HepG2 (cell line): ENCODE measurements at regions not wholly inside any gene's neighbourhood (a gene's known extent, or its start where the extent isn't known, plus 50 kb on each side); places are given as distances from the start of the nearest gene placed in this dataset.

Source experiments
- FOXA3 ChIP-seq: IDR thresholded peaks from 2 replicates; pipeline ENCODE4 v1.6.1; 2016; ENCODE audit warnings: missing genetic modification reagents, missing compliant biosample characterization
- HNF4G ChIP-seq, 2 experiments: sonication (generic) in 1 of 2; formaldehyde crosslinking in 1 of 2; IDR thresholded peaks; 2 replicates each; pipeline versions ENCODE4 v1.4.0 to v1.6.1; 2011 to 2020; ENCODE audit warnings: borderline replicate concordance in 2 of 2, low read depth in 2 of 2, mild to moderate bottlenecking in 2 of 2, low read length in 1 of 2, missing genetic modification reagents in 1 of 2, moderate library complexity in 1 of 2
- MTA3 ChIP-seq: sonication (generic); formaldehyde crosslinking; IDR thresholded peaks from 2 replicates; pipeline ENCODE4 v1.4.0; 2020; ENCODE audit warnings: missing genetic modification reagents
- TEAD2 ChIP-seq: sonication (generic); formaldehyde crosslinking; IDR thresholded peaks from 2 replicates; pipeline ENCODE4 v1.9.0; 2021; ENCODE audit warnings: missing genetic modification reagents
- TIGD3 ChIP-seq: sonication (generic); formaldehyde crosslinking; IDR thresholded peaks from 2 replicates; pipeline ENCODE4 v1.5.1; 2020; ENCODE audit warnings: mild to moderate bottlenecking, missing genetic modification reagents, borderline replicate concordance
- TP53 ChIP-seq: sonication (generic); formaldehyde crosslinking; conservative IDR thresholded peaks from 2 replicates; pipeline ENCODE4 v1.4.0; 2020; ENCODE audit warnings: missing genetic modification reagents
- ZBTB10 ChIP-seq: sonication (generic); formaldehyde crosslinking; IDR thresholded peaks from 2 replicates; pipeline ENCODE4 v1.4.0; 2020; ENCODE audit warnings: missing genetic modification reagents, borderline replicate concordance
- ZNF337 ChIP-seq: sonication (generic); formaldehyde crosslinking; IDR thresholded peaks from 2 replicates; pipeline ENCODE4 v1.5.1; 2020; ENCODE audit warnings: missing genetic modification reagents, low read depth, mild to moderate bottlenecking, borderline replicate concordance
- ZNF432 ChIP-seq: sonication (generic); formaldehyde crosslinking; IDR thresholded peaks from 2 replicates; pipeline ENCODE4 v1.5.0; 2020; ENCODE audit warnings: missing genetic modification reagents, mild to moderate bottlenecking, borderline replicate concordance
- ZNF503 ChIP-seq: sonication (generic); formaldehyde crosslinking; IDR thresholded peaks from 2 replicates; pipeline ENCODE4 v1.4.0; 2020; ENCODE audit warnings: missing genetic modification reagents
- ZNF703 ChIP-seq: sonication (generic); formaldehyde crosslinking; IDR thresholded peaks from 2 replicates; pipeline ENCODE4 v1.5.1; 2020; ENCODE audit warnings: missing genetic modification reagents, mild to moderate bottlenecking, moderate library complexity, borderline replicate concordance
- ZSCAN30 ChIP-seq: sonication (generic); formaldehyde crosslinking; IDR thresholded peaks from 2 replicates; pipeline ENCODE4 v1.5.0; 2020; ENCODE audit warnings: mild to moderate bottlenecking, missing genetic modification reagents
- TF ChIP-seq, protein P1 (sequence below): sonication (generic); formaldehyde crosslinking; IDR thresholded peaks from 2 replicates; pipeline ENCODE4 v1.4.0; 2020; ENCODE audit warnings: mild to moderate bottlenecking, missing genetic modification reagents
- TF ChIP-seq, protein P2 (sequence below): sonication (generic); formaldehyde crosslinking; IDR thresholded peaks from 2 replicates; pipeline ENCODE4 v1.8.1; 2022; ENCODE audit warnings: mild to moderate bottlenecking, missing genetic modification reagents

DNA sequence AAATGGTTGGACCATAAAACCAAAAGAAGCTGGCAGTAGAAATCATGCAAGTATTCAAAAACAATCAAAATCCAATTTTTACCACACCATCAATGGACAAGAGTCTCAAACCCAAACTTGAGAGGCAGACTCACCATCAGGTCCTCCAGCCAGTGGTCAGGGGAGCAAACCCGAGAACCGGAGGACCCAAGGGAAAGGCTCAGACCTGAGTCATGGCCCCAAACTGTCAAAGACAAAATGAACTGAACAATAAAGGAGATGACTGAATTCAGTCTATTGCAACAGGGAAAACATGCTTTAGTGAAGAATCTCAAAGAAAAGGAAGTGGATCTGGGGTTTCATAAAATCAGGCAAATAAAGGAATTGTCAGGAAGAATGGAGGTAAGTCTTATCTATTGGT lies 150.7 kb upstream of the MGAT5 start (continued):
- TF ChIP-seq, protein P1, sequence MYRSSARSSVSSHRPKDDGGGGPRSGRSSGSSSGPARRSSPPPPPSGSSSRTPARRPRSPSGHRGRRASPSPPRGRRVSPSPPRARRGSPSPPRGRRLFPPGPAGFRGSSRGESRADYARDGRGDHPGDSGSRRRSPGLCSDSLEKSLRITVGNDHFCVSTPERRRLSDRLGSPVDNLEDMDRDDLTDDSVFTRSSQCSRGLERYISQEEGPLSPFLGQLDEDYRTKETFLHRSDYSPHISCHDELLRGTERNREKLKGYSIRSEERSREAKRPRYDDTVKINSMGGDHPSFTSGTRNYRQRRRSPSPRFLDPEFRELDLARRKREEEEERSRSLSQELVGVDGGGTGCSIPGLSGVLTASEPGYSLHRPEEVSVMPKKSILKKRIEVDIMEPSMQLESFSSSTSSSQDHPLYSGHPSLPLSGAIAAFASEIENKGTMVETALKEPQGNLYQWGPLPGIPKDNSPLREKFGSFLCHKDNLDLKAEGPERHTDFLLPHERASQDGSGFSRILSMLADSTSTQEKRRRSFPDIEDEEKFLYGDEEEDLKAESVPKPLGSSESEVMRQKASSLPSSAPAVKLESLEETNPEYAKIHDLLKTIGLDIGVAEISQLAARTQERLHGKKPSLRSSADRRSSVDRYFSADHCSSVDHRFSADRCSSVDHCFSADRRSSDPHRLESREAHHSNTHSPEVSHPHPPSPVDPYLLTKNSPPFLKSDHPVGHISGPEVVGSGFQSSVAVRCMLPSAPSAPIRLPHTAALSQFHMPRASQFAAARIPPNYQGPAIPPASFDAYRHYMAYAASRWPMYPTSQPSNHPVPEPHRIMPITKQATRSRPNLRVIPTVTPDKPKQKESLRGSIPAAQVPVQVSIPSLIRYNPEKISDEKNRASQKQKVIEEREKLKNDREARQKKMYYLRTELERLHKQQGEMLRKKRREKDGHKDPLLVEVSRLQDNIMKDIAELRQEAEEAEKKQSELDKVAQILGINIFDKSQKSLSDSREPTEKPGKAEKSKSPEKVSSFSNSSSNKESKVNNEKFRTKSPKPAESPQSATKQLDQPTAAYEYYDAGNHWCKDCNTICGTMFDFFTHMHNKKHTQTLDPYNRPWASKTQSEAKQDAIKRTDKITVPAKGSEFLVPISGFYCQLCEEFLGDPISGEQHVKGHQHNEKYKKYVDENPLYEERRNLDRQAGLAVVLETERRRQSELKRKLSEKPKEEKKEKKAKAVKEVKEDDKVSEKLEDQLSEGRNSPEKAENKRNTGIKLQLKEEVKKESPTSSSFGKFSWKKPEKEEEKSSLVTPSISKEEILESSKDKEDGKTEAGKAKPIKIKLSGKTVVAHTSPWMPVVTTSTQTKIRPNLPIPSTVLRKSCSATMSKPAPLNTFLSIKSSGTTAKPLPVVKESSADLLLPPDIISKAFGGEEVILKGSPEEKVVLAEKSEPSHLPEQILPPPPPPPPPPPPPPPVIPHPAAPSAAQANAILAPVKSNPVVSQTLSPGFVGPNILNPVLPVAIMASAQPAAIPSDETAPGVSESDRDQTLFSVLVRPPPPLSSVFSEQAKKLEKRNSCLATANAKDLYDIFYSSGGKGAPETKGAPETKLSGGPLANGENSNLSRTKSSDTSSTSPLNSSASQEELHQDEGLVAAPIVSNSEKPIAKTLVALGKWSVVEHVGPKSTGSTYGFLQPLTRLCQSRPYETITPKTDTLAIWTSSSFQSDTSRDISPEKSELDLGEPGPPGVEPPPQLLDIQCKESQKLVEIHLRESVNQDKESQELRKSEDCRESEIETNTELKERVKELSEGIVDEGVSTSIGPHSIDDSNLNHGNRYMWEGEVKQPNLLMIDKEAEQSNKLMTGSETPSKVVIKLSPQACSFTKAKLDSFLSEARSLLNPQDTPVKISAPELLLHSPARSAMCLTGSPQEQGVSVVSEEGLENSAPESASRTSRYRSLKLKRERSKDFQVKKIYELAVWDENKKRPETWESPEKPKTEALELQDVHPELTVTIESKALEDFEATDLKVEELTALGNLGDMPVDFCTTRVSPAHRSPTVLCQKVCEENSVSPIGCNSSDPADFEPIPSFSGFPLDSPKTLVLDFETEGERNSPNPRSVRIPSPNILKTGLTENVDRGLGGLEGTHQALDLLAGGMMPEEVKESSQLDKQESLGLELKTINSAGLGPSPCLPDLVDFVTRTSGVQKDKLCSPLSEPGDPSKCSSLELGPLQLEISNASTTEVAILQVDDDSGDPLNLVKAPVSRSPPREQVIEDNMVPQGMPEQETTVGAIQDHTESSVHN: no peak
- TF ChIP-seq HNF4G (IDR thresholded peaks at IDR 0.05; ENCODE audit: borderline replicate concordance, low read depth, low read length): no peak
- TF ChIP-seq HNF4G (CRISPR knock-in tag; IDR thresholded peaks at IDR 0.05; ENCODE audit: borderline replicate concordance, low read depth): no peak
- TF ChIP-seq ZNF503 (CRISPR knock-in tag): no peak
- TF ChIP-seq, protein P2, sequence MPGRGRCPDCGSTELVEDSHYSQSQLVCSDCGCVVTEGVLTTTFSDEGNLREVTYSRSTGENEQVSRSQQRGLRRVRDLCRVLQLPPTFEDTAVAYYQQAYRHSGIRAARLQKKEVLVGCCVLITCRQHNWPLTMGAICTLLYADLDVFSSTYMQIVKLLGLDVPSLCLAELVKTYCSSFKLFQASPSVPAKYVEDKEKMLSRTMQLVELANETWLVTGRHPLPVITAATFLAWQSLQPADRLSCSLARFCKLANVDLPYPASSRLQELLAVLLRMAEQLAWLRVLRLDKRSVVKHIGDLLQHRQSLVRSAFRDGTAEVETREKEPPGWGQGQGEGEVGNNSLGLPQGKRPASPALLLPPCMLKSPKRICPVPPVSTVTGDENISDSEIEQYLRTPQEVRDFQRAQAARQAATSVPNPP (CRISPR knock-in tag): no peak
- TF ChIP-seq ZNF703 (CRISPR knock-in tag): no peak
- TF ChIP-seq TIGD3 (CRISPR knock-in tag): no peak
- no peak for TF ChIP-seq ZNF337 (CRISPR knock-in tag)
- no peak for TF ChIP-seq ZBTB10
- no peak for TF ChIP-seq ZSCAN30 (CRISPR knock-in tag)
- no peak for TF ChIP-seq FOXA3 (CRISPR knock-in tag)
- no peak for TF ChIP-seq MTA3 (CRISPR knock-in tag)
- TF ChIP-seq TP53: no peak
- no peak for TF ChIP-seq TEAD2 (CRISPR knock-in tag)
- TF ChIP-seq ZNF432 (CRISPR knock-in tag): no peak
